ENCODE measurements at regions not wholly inside any gene's neighbourhood (a gene's known extent, or its start where the extent isn't known, plus 50 kb on each side); places are given as distances from the start of the nearest gene placed in this dataset.

DNA sequence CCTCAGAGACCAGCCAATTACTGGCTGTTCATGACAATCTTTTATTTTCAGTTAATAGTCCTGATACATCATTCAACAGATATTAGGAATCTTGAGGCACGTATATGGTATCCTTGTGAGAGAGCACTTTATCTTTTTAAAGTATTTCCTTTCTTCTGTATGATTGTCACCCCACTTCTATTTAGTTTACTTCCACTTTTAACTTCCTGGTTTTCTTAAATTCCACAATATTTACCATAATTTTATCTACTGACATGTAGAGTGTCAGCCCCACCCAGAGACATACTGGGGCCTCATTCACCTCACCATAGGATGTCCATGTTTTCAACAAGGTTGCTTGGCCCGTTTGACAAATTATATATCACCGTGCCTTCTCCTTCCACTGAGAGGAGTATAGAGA lies 182.9 kb upstream of the ID2 start:
- TF ChIP-seq, protein P1, sequence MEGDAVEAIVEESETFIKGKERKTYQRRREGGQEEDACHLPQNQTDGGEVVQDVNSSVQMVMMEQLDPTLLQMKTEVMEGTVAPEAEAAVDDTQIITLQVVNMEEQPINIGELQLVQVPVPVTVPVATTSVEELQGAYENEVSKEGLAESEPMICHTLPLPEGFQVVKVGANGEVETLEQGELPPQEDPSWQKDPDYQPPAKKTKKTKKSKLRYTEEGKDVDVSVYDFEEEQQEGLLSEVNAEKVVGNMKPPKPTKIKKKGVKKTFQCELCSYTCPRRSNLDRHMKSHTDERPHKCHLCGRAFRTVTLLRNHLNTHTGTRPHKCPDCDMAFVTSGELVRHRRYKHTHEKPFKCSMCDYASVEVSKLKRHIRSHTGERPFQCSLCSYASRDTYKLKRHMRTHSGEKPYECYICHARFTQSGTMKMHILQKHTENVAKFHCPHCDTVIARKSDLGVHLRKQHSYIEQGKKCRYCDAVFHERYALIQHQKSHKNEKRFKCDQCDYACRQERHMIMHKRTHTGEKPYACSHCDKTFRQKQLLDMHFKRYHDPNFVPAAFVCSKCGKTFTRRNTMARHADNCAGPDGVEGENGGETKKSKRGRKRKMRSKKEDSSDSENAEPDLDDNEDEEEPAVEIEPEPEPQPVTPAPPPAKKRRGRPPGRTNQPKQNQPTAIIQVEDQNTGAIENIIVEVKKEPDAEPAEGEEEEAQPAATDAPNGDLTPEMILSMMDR (IDR thresholded peaks at IDR 0.05; ENCODE audit: low read length): no peak
- no peak for TF ChIP-seq EZH2 (optimal IDR thresholded peaks at IDR 0.05; ENCODE audit: low read depth, low read length)
- TF ChIP-seq EZH2phosphoT487 (IDR thresholded peaks at IDR 0.05; ENCODE audit: low read length): no peak
